ENCODE measurements at regions not wholly inside any gene's neighbourhood (a gene's known extent, or its start where the extent isn't known, plus 50 kb on each side); places are given as distances from the start of the nearest gene placed in this dataset.
A peak's percentile ranks its signal among the peaks of the same experiment; 100 is the strongest.

GRCh38 chr6:25061289-25061936 is 125.7 kb upstream of the RIPOR2 start:
- TF ChIP-seq POLR2A (IDR thresholded peaks at IDR 0.05) = no peak
- TF ChIP-seq EP300 (IDR thresholded peaks at IDR 0.05) = no peak
- no peak for TF ChIP-seq CTCF (IDR thresholded peaks at IDR 0.05)

GRCh38 chr6:25062070-25062811 is 126.5 kb upstream of the RIPOR2 start:
- TF ChIP-seq CTCF (IDR thresholded peaks at IDR 0.05) (no peak), EP300 (IDR thresholded peaks at IDR 0.05) (no peak), POLR2A (IDR thresholded peaks at IDR 0.05) (no peak)
- no peaks in the 10 kb centered on the region for H3K36me3 ChIP-seq
- DNase-seq (ENCODE audit: low spot score in 2 of 2) = no peak
- peaks cover 0 to 5% (median 0%) of the 10 kb centered on the region in 4 donors for H3K9me3 ChIP-seq
- H3K27ac ChIP-seq = peak overlapping the region in 2 of 4 donors; percentile 5 to 46
- no peaks in the 10 kb centered on the region for H3K27me3 ChIP-seq
- WGBS, 2 donors = 65 to 71% methylated on average over 7 of the region's 7 CpGs
- no peak overlapping the region for H3K4me3 ChIP-seq
- H3K4me1 ChIP-seq = peaks cover 0 to 24% (median 0%) of the 10 kb centered on the region in 4 donors

More at GRCh38 chr6:25061289-25061936, 125.7 kb upstream of the RIPOR2 start:
- Histone ChIP-seq H3K4me1 (peaks cover 0 to 17% (median 0%) of the 10 kb centered on the region in 4 donors), H3K9me3 (peaks cover 0 to 5% (median 0%) of the 10 kb centered on the region in 4 donors), H3K27me3 (no peaks in the 10 kb centered on the region), H3K36me3 (no peaks in the 10 kb centered on the region), H3K27ac (peak overlapping the region in 3 of 4 donors; percentile 19 to 71 (median 46)), H3K4me3 (no peak overlapping the region)
- peak in 1 of 2 donors; percentile 18 for DNase-seq (ENCODE audit: low spot score in 2 of 2)
- 27 to 32% methylated on average over 6 of the region's 6 CpGs for WGBS, 2 donors

GRCh38 chr6:25064006-25064405 is 128.2 kb upstream of the RIPOR2 start:
- Histone ChIP-seq H3K9me3 (peaks cover 0 to 5% (median 0%) of the 10 kb centered on the region in 4 donors), H3K27ac (no peak overlapping the region), H3K27me3 (no peaks in the 10 kb centered on the region), H3K36me3 (no peaks in the 10 kb centered on the region), H3K4me1 (peaks cover 0 to 30% (median 0%) of the 10 kb centered on the region in 4 donors), H3K4me3 (no peak overlapping the region)
- no peak for DNase-seq (ENCODE audit: low spot score in 2 of 2)
- 86% methylated on average over 2 of the region's 2 CpGs for WGBS, 2 donors
- no peak for TF ChIP-seq CTCF (IDR thresholded peaks at IDR 0.05)
- TF ChIP-seq EP300 (IDR thresholded peaks at IDR 0.05) = no peak
- TF ChIP-seq POLR2A (IDR thresholded peaks at IDR 0.05) = no peak

- 86 to 89% methylated on average over 3 of the region's 3 CpGs for WGBS, 2 donors
- Histone ChIP-seq H3K27ac (no peak overlapping the region), H3K4me1 (peaks cover 0 to 37% (median 0%) of the 10 kb centered on the region in 4 donors), H3K4me3 (no peak overlapping the region), H3K9me3 (no peaks in the 10 kb centered on the region), H3K27me3 (no peaks in the 10 kb centered on the region), H3K36me3 (no peaks in the 10 kb centered on the region)
- TF ChIP-seq EP300 (IDR thresholded peaks at IDR 0.05) (no peak), POLR2A (IDR thresholded peaks at IDR 0.05) (no peak), CTCF (IDR thresholded peaks at IDR 0.05) (no peak)
- DNase-seq (ENCODE audit: low spot score in 2 of 2) = no peak
These were observed 129.9 kb upstream of the RIPOR2 start for GRCh38 chr6:25065666-25066065.

GRCh38 chr6:25066593-25066992 is 130.8 kb upstream of the RIPOR2 start:
- 68 to 76% methylated on average over 1 of the region's 1 CpG for WGBS, 2 donors
- DNase-seq (ENCODE audit: low spot score in 2 of 2) = no peak
- H3K9me3 ChIP-seq = no peaks in the 10 kb centered on the region
- no peak overlapping the region for H3K4me3 ChIP-seq
- peaks cover 0 to 32% (median 0%) of the 10 kb centered on the region in 4 donors for H3K4me1 ChIP-seq
- H3K27me3 ChIP-seq = no peaks in the 10 kb centered on the region
- no peaks in the 10 kb centered on the region for H3K36me3 ChIP-seq
- H3K27ac ChIP-seq = peak overlapping the region in 1 of 4 donors; percentile 20
- no peak for TF ChIP-seq POLR2A (IDR thresholded peaks at IDR 0.05)
- TF ChIP-seq CTCF (IDR thresholded peaks at IDR 0.05) = no peak
- no peak for TF ChIP-seq EP300 (IDR thresholded peaks at IDR 0.05)
